MG63 (cell line): ENCODE measurements at regions not wholly inside any gene's neighbourhood (a gene's known extent, or its start where the extent isn't known, plus 50 kb on each side); places are given as distances from the start of the nearest gene placed in this dataset.
"Not testable (repeated sequence)": the region's sequence is repeated elsewhere in the genome, so short reads cannot be mapped to it uniquely, and the experiment has no call there.

Experiments used
- DNase-seq: peaks from one replicate; pipeline ENCODE4 v3.0.0-alpha.2; 2020
- H3K27me3 ChIP-seq: fragments of 250-450 bp; sonication (Bioruptor Pico); 2 replicates; pipeline ENCODE4 v1.5.1; 2020; ENCODE audit warnings: mild to moderate bottlenecking, moderate library complexity
- H3K36me3 ChIP-seq: fragments of 250-450 bp; sonication (Bioruptor Pico); 2 replicates; pipeline ENCODE4 v1.5.1; 2020; ENCODE audit warnings: mild to moderate bottlenecking, moderate library complexity
- H3K4me3 ChIP-seq: fragments of 250-450 bp; sonication (Bioruptor Pico); 2 replicates; pipeline ENCODE4 v1.5.1; 2020; ENCODE audit warnings: mild to moderate bottlenecking, moderate library complexity
- H3K9me3 ChIP-seq: fragments of 250-450 bp; sonication (Bioruptor Pico); 2 replicates; pipeline ENCODE4 v1.5.1; 2020; ENCODE audit warnings: mild to moderate bottlenecking, moderate library complexity

GRCh38 chr5:16392718-16393117 lies 72.9 kb downstream of the ZNF622 start:
- Histone ChIP-seq H3K4me3 (no peak overlapping the region), H3K27me3 (peaks cover 14% of the 10 kb centered on the region), H3K36me3 (no peaks in the 10 kb centered on the region), H3K9me3 (no peaks in the 10 kb centered on the region)
- DNase-seq = no peak

GRCh38 chr5:16391858-16392649 lies 73.5 kb downstream of the ZNF622 start:
- Histone ChIP-seq H3K4me3 (no peak overlapping the region), H3K36me3 (no peaks in the 10 kb centered on the region), H3K27me3 (peaks cover 12% of the 10 kb centered on the region), H3K9me3 (no peaks in the 10 kb centered on the region)
- no peak for DNase-seq

GRCh38 chr5:16390825-16391224 lies 74.8 kb downstream of the ZNF622 start:
- DNase-seq = no peak
- peaks cover 13% of the 10 kb centered on the region for H3K27me3 ChIP-seq
- H3K9me3 ChIP-seq = no peaks in the 10 kb centered on the region; the same call in 1 of the 2 replicates
- no peak overlapping the region for H3K4me3 ChIP-seq
- H3K36me3 ChIP-seq = no peaks in the 10 kb centered on the region

- no peak for DNase-seq
- Histone ChIP-seq H3K4me3 (no peak overlapping the region), H3K9me3 (no peaks in the 10 kb centered on the region; the same call in 1 of the 2 replicates), H3K36me3 (no peaks in the 10 kb centered on the region), H3K27me3 (peaks cover 23% of the 10 kb centered on the region)
These were observed 80.0 kb downstream of the ZNF622 start for GRCh38 chr5:16385516-16386090.

GRCh38 chr5:16384804-16385203 lies 80.8 kb downstream of the ZNF622 start:
- Histone ChIP-seq H3K27me3 (peaks cover 27% of the 10 kb centered on the region), H3K36me3 (no peaks in the 10 kb centered on the region), H3K9me3 (no peaks in the 10 kb centered on the region; the same call in 1 of the 2 replicates), H3K4me3 (no peak overlapping the region)
- DNase-seq = no peak

GRCh38 chr5:16384222-16384621 lies 81.4 kb downstream of the ZNF622 start:
- no peak for DNase-seq
- Histone ChIP-seq H3K27me3 (peaks cover 31% of the 10 kb centered on the region), H3K9me3 (no peaks in the 10 kb centered on the region; the same call in 1 of the 2 replicates), H3K36me3 (no peaks in the 10 kb centered on the region), H3K4me3 (no peak overlapping the region)

DNA sequence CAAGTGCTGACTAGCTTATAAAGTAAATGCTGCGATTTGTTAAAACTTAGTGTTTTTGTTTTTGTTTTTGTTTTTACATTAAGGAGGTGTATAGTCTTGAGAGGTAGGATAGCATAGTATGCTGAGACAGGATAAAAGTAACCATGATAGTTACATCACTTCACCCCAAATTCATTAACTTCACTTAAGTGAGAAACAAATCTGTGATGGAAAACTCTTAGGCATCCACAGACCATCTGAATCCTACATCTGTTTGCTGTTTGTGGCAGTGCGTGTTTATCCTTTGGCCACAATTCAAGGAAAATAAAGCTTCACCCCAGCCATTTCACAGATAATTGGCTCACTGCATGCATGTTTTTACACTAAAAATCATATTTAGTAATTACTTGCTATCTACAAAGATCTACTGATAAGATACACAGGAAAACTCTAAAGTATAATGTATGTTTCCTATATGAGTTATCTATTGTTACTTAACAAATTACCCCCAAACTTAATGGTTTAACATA lies 82.0 kb downstream of the ZNF622 start:
- no peaks in the 10 kb centered on the region for H3K36me3 ChIP-seq
- H3K27me3 ChIP-seq = peaks cover 37% of the 10 kb centered on the region
- DNase-seq = no peak
- no peak overlapping the region for H3K4me3 ChIP-seq
- no peaks in the 10 kb centered on the region; the same call in 1 of the 2 replicates for H3K9me3 ChIP-seq

GRCh38 chr5:16382047-16382446 lies 83.6 kb downstream of the ZNF622 start:
- H3K27me3 ChIP-seq = peaks cover 35% of the 10 kb centered on the region
- H3K36me3 ChIP-seq = no peaks in the 10 kb centered on the region
- H3K4me3 ChIP-seq = no peak overlapping the region
- H3K9me3 ChIP-seq = no peaks in the 10 kb centered on the region; the same call in 1 of the 2 replicates
- no peak for DNase-seq

- no peaks in the 10 kb centered on the region for H3K36me3 ChIP-seq
- H3K27me3 ChIP-seq = peaks cover 37% of the 10 kb centered on the region
- H3K9me3 ChIP-seq = no peaks in the 10 kb centered on the region
- DNase-seq = no peak
- H3K4me3 ChIP-seq = no peak overlapping the region
These were observed 86.8 kb downstream of the ZNF622 start for GRCh38 chr5:16378762-16379161.

GRCh38 chr5:16372493-16372892 lies 93.1 kb downstream of the ZNF622 start:
- Histone ChIP-seq H3K36me3 (no peaks in the 10 kb centered on the region), H3K4me3 (no peak overlapping the region), H3K9me3 (no peaks in the 10 kb centered on the region), H3K27me3 (peaks cover 35% of the 10 kb centered on the region)
- no peak for DNase-seq

DNA sequence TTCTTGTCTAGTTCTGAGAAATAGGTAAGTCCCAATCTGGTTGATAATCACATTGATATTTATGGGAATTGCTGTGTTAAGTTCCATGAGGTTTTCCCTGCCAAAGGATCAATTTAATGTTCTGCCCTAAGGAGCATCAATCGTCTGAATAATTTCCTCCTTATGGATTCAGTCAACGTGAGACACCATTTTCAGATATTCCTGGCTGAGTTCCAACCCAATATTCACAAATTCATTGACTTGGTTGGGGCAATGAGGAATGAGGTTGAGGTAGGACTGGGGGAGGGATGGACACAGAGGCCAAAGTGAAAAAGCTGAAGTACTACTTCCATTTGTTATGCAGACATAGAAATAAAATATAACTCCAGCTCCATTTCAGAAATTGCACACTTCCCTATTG lies 99.1 kb downstream of the ZNF622 start:
- H3K36me3 ChIP-seq = no peaks in the 10 kb centered on the region
- H3K27me3 ChIP-seq = peaks cover 24% of the 10 kb centered on the region

GRCh38 chr5:16364910-16365309 lies 100.7 kb downstream of the ZNF622 start:
- DNase-seq = no peak

More for the DNA sequence above, 99.1 kb downstream of the ZNF622 start:
- DNase-seq = no peak
- Histone ChIP-seq H3K4me3 (no peak overlapping the region), H3K9me3 (no peaks in the 10 kb centered on the region; the same call in 1 of the 2 replicates)

GRCh38 chr5:16353439-16353838 lies 112.2 kb downstream of the ZNF622 start:
- peaks cover 22% of the 10 kb centered on the region for H3K27me3 ChIP-seq
- H3K9me3 ChIP-seq, H3K36me3 ChIP-seq, H3K4me3 ChIP-seq, DNase-seq: not testable (repeated sequence)

More at GRCh38 chr5:16364910-16365309, 100.7 kb downstream of the ZNF622 start:
- H3K9me3 ChIP-seq = peaks cover 2% of the 10 kb centered on the region; the same call in 1 of the 2 replicates
- peaks cover 19% of the 10 kb centered on the region for H3K27me3 ChIP-seq
- H3K4me3 ChIP-seq = no peak overlapping the region
- no peaks in the 10 kb centered on the region for H3K36me3 ChIP-seq

GRCh38 chr5:16350816-16351215 lies 114.8 kb downstream of the ZNF622 start:
- peaks cover 21% of the 10 kb centered on the region for H3K27me3 ChIP-seq
- no peak overlapping the region for H3K4me3 ChIP-seq
- DNase-seq = peak; percentile 43
- H3K9me3 ChIP-seq = no peaks in the 10 kb centered on the region; the same call in 1 of the 2 replicates
- no peaks in the 10 kb centered on the region for H3K36me3 ChIP-seq

- Histone ChIP-seq H3K27me3 (peaks cover 22% of the 10 kb centered on the region), H3K4me3 (no peak overlapping the region), H3K36me3 (no peaks in the 10 kb centered on the region), H3K9me3 (no peaks in the 10 kb centered on the region)
- DNase-seq = no peak
These were observed 119.2 kb downstream of the ZNF622 start for GRCh38 chr5:16346380-16346779.

- Histone ChIP-seq H3K9me3 (no peaks in the 10 kb centered on the region), H3K36me3 (no peaks in the 10 kb centered on the region), H3K27me3 (peaks cover 22% of the 10 kb centered on the region), H3K4me3 (no peak overlapping the region)
- DNase-seq = no peak
These were observed 120.1 kb downstream of the ZNF622 start for GRCh38 chr5:16345454-16345853.

GRCh38 chr5:16326137-16326536 lies 139.5 kb downstream of the ZNF622 start:
- Histone ChIP-seq H3K36me3 (no peaks in the 10 kb centered on the region), H3K4me3 (no peak overlapping the region), H3K9me3 (no peaks in the 10 kb centered on the region), H3K27me3 (peaks cover 22% of the 10 kb centered on the region)
- DNase-seq = no peak
